GM19372 (cell line): ENCODE measurements at regions not wholly inside any gene's neighbourhood (a gene's known extent, or its start where the extent isn't known, plus 50 kb on each side); places are given as distances from the start of the nearest gene placed in this dataset.

ENCODE experiments used
- ATAC-seq: cut with Tn5 transposase; IDR thresholded peaks from one replicate; pipeline ENCODE4 v1.9.1; 2021; ENCODE audit warnings: mild to moderate bottlenecking, low read depth, moderate library complexity; ENCODE audit not compliant: unreplicated experiment

GRCh38 chr14:98103705-98104104 is 1168.3 kb downstream of the BCL11B start:
- no peak for ATAC-seq

- no peak for ATAC-seq
These were observed 1162.7 kb downstream of the BCL11B start for GRCh38 chr14:98109326-98109725.

DNA sequence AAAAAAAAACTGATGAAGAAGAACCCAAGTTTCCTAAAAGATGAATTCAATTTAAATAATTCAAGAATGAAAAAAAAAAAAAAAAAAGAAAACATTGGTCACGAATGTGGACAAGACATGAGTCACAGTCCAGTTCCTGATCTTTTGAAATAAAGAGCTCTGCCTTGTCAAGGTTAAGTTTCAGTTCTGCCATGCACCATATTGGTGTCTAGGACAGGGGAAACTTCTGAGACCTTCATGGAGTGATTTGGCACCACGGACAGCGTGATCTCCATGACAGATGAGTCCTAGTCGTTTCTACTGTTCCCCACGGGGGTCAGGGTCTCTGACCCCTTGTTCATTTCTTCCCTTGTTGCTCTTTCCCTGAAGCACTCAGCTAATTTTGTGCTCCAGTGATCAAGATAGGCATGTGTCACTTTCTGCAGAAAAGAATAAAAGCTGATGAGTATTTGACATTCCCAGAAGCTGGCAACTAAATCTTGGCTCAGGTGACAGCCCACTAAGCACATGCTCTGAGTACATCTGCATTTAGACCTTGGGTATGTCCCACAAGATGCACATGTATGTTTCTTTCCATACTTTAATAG is 1159.7 kb downstream of the BCL11B start:
- ATAC-seq: no peak

- no peak for ATAC-seq
These were observed 1157.7 kb downstream of the BCL11B start for GRCh38 chr14:98114122-98114895.

DNA sequence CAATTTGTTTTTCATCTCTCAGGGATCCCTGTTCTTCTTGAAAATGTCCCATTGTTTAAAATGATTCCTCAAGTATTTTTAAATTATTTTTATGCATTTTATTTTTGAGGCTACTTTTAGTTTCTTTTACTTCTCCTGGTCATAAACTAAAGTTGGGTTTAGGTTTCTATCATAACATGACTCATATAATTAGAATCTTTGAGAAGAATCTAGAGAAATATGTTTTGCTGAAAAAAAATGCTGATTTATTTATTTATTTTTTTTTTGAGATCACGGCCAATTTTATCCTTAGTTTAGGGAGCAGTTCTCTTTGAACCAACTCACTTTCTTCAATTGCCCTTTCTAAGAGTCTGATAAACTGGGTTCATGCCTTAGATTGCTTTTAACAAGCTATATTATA is 1157.1 kb downstream of the BCL11B start:
- no peak for ATAC-seq

GRCh38 chr14:98118749-98119148 is 1153.2 kb downstream of the BCL11B start:
- ATAC-seq: no peak

GRCh38 chr14:98119739-98120138 is 1152.3 kb downstream of the BCL11B start:
- no peak for ATAC-seq

- ATAC-seq: no peak
These were observed 1151.0 kb downstream of the BCL11B start for GRCh38 chr14:98120831-98121464.

GRCh38 chr14:98122527-98122926 is 1149.5 kb downstream of the BCL11B start:
- ATAC-seq: no peak

DNA sequence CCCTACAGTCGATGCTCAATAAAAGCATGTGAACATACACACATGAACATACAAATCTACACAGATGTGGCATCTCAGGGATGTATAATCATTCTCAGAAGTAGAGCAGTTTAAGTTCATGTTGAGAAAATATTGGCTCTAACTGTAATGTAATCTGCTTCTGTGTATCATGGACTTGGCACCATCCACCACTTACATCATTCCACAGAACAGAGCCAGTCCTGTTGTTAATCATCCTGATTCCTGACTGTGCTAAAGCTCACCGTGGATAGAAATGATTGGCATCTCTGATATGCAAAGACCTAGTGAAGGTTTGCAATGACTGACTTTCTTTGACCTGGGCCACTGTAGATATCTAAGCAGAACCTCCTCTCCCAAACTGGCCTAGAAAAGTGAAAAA is 1141.3 kb downstream of the BCL11B start:
- no peak for ATAC-seq

GRCh38 chr14:98131406-98131805 is 1140.6 kb downstream of the BCL11B start:
- no peak for ATAC-seq

DNA sequence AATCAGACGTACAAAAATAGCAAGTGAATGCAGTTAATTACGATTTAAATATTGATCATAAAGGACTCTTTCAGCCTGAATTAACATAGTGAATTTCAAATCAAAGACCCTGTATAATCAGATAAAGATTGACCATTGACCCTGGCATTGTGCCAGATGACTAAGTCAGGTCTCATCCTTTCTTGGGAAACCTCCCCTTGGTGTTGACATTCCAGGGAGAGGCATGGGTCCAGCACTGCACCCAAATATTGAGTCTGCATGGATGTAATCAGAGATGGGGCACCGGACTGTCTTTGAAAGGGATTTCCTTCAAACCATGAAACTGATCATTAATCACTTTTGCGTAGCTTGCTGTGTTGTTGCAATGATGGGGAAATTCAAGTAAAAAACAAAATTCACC is 1138.2 kb downstream of the BCL11B start:
- ATAC-seq: no peak

DNA sequence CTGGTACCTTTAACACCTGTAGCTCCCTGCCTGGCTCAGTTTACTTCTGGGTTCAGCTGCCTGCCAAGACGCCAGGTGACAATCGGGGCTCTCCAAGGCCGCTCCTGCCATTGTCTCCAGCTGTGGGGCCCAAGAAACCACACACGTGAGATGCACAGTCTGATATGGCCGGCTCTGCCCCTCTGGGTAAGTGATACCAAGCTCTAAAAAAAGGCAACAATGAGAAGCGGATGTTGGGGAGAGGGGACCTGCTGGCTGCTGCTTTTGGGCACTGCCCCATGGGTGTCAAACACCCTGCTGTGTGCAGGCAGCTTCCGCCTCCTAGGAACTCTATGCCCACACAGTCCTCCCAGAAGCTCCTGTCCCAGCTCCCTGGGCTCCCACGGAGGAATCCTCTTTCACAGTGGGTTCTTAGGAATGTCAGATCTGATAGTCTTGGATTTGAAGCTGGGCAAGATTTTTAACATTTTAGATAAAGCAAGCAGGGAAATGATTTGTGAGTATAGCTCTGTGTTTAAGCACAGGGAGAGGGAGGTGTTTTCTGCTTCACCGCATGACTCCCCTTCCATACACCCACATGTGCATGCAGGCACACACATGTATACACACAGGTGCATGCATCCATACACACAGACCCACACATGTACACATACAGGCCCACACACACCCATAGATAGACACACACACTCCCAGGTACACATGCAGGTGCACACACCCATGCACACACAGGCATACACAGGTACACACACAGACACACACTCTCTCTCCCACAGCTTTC is 1135.8 kb downstream of the BCL11B start:
- no peak for ATAC-seq

GRCh38 chr14:98137131-98138025 is 1134.6 kb downstream of the BCL11B start:
- no peak for ATAC-seq

DNA sequence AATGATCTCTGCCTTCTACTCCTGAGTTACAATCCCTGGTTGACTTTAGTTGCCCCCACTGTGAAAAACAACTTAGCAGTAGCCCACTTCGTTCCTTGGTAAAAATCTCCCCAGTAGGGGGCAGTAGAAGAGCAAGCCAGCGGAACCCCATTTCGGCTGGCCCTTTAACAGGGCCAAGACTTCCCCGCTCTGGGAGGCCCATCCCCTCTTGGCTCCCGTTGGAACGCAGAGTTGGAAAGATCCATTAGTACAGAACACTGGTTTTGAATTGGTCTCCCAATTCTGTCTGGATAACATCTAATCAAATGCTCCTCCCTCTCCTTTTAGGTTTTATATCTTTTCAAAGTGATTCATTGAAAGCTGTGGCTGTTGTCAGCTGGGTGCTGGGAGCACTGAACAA is 1133.3 kb downstream of the BCL11B start:
- no peak for ATAC-seq

GRCh38 chr14:98140862-98141530 is 1131.0 kb downstream of the BCL11B start:
- ATAC-seq: no peak

- no peak for ATAC-seq
These were observed 1128.4 kb downstream of the BCL11B start for GRCh38 chr14:98143566-98143965.

DNA sequence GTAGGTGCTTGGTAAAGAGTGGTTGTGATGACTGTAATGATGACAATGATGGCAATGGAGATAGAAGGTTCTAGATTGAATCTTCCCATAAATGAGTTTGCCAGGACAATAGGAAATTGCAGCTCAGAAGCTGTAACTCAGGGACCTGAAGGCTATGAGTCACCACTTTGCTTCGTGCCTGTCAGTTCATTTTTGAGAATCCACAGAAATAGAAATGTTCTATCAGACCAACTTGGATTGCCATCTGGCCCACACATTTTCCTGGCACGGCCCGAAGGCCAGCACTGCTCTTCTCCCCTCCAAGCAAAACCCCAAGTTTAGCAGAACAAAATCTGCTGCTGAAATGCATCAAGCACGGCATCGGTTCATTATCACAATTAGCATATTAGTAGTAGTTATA is 1127.0 kb downstream of the BCL11B start:
- ATAC-seq: no peak

DNA sequence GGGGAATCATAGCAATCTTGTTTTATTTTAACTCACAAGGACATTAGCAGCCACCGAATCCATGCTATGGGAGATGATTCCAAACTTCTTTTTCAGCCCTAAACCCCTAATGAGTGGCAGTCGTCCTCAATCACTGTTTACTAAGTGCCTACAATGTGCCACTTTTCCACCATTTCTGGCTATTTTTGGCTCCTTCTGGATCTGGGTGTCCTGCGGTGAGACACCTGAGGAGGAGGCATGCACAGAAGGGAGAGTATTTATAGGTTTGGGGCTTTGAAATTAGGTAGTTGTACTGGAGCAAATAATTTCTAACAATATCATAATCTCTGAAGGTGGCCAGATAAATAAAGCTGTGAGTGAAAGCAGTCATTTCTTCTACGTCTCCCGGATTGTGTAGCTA is 1125.6 kb downstream of the BCL11B start:
- no peak for ATAC-seq

DNA sequence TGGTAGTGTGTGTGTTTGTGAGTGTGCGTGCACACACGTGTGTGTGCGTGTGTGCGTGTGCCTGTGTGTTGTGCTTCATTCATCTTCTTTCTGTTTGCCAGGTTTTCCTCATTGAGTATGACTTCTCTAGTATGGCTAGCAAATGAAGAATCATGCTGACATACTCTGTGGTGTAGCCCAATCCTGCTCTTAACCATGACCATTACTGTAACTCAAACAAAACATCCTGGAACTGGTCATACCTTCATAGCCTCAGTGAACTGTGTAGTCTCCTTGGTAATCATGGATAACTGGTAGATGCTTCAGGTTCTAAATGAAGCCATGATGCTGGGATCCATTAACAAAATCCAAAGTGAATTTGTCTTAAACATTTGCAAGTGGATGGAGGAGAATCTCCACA is 1117.7 kb downstream of the BCL11B start:
- ATAC-seq: no peak
